DND-41 (cell line): ENCODE measurements at regions not wholly inside any gene's neighbourhood (a gene's known extent, or its start where the extent isn't known, plus 50 kb on each side); places are given as distances from the start of the nearest gene placed in this dataset.

Source experiments
- EZH2 ChIP-seq: IDR thresholded peaks from 3 replicates; pipeline ENCODE4 v1.6.1; 2012; ENCODE audit warnings: borderline replicate concordance, low read depth, mild to moderate bottlenecking, moderate library complexity, low read length, inconsistent platforms; ENCODE audit not compliant: severe bottlenecking
- TF ChIP-seq, protein P1 (sequence below): IDR thresholded peaks from 2 replicates; pipeline ENCODE4 v1.5.1; 2012; ENCODE audit warnings: borderline replicate concordance, low read length, moderate library complexity, mild to moderate bottlenecking; ENCODE audit not compliant: poor library complexity, severe bottlenecking; ENCODE audit errors: extremely low read depth

DNA sequence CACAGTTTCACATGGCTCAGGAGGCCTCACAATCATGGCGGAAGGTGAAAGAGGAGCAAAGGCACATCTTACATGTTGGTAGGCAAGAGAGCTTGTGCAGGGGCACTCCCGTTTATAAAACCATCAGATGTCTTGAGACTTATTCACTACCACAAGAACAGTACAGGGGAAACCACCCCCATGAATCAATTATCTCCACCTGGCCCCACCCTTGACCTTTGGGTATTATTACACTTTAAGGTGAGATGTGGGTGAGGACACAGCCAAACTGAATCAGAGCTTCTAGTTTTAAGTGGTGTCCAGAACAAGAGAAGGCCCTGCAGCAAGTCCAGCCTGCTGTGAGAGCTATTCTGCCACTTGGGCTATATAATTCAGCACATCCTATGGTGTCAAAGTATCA is 493.7 kb downstream of the ETS1 start:
- no peak for TF ChIP-seq EZH2
- TF ChIP-seq, protein P1, sequence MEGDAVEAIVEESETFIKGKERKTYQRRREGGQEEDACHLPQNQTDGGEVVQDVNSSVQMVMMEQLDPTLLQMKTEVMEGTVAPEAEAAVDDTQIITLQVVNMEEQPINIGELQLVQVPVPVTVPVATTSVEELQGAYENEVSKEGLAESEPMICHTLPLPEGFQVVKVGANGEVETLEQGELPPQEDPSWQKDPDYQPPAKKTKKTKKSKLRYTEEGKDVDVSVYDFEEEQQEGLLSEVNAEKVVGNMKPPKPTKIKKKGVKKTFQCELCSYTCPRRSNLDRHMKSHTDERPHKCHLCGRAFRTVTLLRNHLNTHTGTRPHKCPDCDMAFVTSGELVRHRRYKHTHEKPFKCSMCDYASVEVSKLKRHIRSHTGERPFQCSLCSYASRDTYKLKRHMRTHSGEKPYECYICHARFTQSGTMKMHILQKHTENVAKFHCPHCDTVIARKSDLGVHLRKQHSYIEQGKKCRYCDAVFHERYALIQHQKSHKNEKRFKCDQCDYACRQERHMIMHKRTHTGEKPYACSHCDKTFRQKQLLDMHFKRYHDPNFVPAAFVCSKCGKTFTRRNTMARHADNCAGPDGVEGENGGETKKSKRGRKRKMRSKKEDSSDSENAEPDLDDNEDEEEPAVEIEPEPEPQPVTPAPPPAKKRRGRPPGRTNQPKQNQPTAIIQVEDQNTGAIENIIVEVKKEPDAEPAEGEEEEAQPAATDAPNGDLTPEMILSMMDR, result no peak
